Peyer's patch (tissue), 4 donors: ENCODE measurements at regions not wholly inside any gene's neighbourhood (a gene's known extent, or its start where the extent isn't known, plus 50 kb on each side); places are given as distances from the start of the nearest gene placed in this dataset.

Experiments used
- DNase-seq, 3 donors: peaks; one replicate each; pipeline ENCODE4 v3.0.0-alpha.2; 2017 to 2019
- H3K27ac ChIP-seq, 4 donors: fragments of 200-600 bp; sonication (generic); one replicate each; pipeline ENCODE4 v1.5.1; 2016 to 2019
- H3K27me3 ChIP-seq, 2 donors: fragments of 200-600 bp; sonication (generic); one replicate each; pipeline ENCODE4 v1.5.1; 2019
- H3K36me3 ChIP-seq, 3 donors: fragments of 200-600 bp; sonication (generic); one replicate each; pipeline ENCODE4 v1.5.1; 2016 to 2019
- H3K4me1 ChIP-seq, 4 donors: fragments of 200-600 bp; sonication (generic); one replicate each; pipeline ENCODE4 v1.5.1; 2016 to 2019
- H3K4me3 ChIP-seq, 4 donors: fragments of 200-600 bp; sonication (generic); 1 replicate in 3 of 4; 2 replicates in 1 of 4; pipeline ENCODE4 v1.5.1; 2016 to 2019; ENCODE audit warnings: mild to moderate bottlenecking in 1 of 4
- H3K9me3 ChIP-seq, 4 donors: fragments of 200-600 bp; sonication (generic); one replicate each; pipeline ENCODE4 v1.5.1; 2016 to 2019; ENCODE audit warnings: mild to moderate bottlenecking in 1 of 4
- CTCF ChIP-seq, 6 experiments: fragments of 450-650 bp in 4 of 6; fragments of 200-600 bp in 2 of 6; sonication (generic) in 1 of 6; IDR thresholded peaks; one replicate each; pipeline ENCODE4 v1.5.1; 2017 to 2019; ENCODE audit warnings: antibody characterized with exemption in 6 of 6, mild to moderate bottlenecking in 3 of 6, moderate library complexity in 1 of 6
- POLR2A ChIP-seq, 2 donors: fragments of 450-650 bp; IDR thresholded peaks; one replicate each; pipeline ENCODE4 v1.5.1; 2017; ENCODE audit warnings: antibody characterized with exemption in 2 of 2, mild to moderate bottlenecking in 2 of 2, moderate library complexity in 2 of 2

GRCh38 chr1:218510153-218510772 is 165.1 kb downstream of the TGFB2 start:
- DNase-seq, result no peak
- H3K4me1 ChIP-seq, result no peaks in the 10 kb centered on the region
- TF ChIP-seq CTCF (IDR thresholded peaks at IDR 0.05) (no peak), POLR2A (IDR thresholded peaks at IDR 0.05) (no peak)

DNA sequence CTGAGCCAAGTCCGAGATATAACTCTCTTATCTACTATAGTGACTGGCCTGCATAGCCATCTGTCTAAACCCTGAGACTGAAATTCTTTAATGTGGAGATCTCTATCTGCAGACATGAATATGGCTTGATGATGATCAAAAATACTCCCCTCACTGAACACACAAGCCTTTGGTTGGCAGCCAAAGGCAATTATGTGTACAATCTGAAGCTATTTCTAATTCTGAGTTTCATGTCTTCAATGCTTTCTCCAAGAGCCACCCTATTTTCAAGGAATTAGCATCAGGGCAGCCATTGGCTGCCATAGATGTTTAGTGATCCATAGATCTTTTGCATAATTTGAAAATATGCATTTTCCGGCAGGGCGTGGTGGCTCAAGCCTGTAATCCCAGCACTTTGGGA is 168.2 kb downstream of the TGFB2 start:
- H3K36me3 ChIP-seq, result no peaks in the 10 kb centered on the region
- H3K27ac ChIP-seq, result no peak overlapping the region
- no peaks in the 10 kb centered on the region for H3K4me1 ChIP-seq
- TF ChIP-seq POLR2A (IDR thresholded peaks at IDR 0.05) (no peak), CTCF (IDR thresholded peaks at IDR 0.05) (no peak)
- H3K27me3 ChIP-seq, result no peaks in the 10 kb centered on the region
- H3K9me3 ChIP-seq, result no peaks in the 10 kb centered on the region
- no peak overlapping the region for H3K4me3 ChIP-seq
- no peak for DNase-seq

More at GRCh38 chr1:218510153-218510772, 165.1 kb downstream of the TGFB2 start:
- Histone ChIP-seq H3K36me3 (no peaks in the 10 kb centered on the region), H3K27me3 (no peaks in the 10 kb centered on the region), H3K27ac (no peak overlapping the region), H3K4me3 (no peak overlapping the region), H3K9me3 (peaks cover 0 to 10% (median 4%) of the 10 kb centered on the region in 4 donors)

- no peaks in the 10 kb centered on the region for H3K36me3 ChIP-seq
- DNase-seq, result no peak
- TF ChIP-seq CTCF (IDR thresholded peaks at IDR 0.05) (no peak), POLR2A (IDR thresholded peaks at IDR 0.05) (no peak)
- no peak overlapping the region for H3K27ac ChIP-seq
- no peak overlapping the region for H3K4me3 ChIP-seq
- H3K4me1 ChIP-seq, result no peaks in the 10 kb centered on the region
- H3K9me3 ChIP-seq, result no peaks in the 10 kb centered on the region
- no peaks in the 10 kb centered on the region for H3K27me3 ChIP-seq
Observed at GRCh38 chr1:218514689-218515088, 169.6 kb downstream of the TGFB2 start.

DNA sequence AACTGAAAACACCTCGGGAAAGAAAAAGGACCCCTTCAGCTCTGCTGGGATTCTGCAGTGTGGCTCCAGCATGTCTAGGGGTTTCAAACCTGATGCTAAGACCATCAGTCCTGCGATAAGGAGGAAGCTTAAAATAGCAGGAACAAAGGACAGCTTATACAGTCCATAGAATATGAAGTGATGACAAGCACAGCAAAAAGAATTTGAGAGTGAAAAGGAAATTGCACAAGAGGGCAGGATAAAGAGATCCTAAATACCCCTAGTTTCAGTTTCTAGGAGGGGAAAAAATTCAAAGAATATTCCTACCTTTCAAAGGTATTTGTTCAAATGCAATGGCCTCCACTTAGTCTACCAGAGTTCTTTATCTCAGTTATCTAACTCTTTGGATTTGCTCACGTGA is 171.4 kb downstream of the TGFB2 start:
- H3K27me3 ChIP-seq, result no peaks in the 10 kb centered on the region
- H3K9me3 ChIP-seq, result no peaks in the 10 kb centered on the region
- H3K36me3 ChIP-seq, result no peaks in the 10 kb centered on the region
- no peak for DNase-seq
- no peak overlapping the region for H3K27ac ChIP-seq
- TF ChIP-seq POLR2A (IDR thresholded peaks at IDR 0.05) (no peak), CTCF (IDR thresholded peaks at IDR 0.05) (no peak)
- H3K4me1 ChIP-seq, result no peaks in the 10 kb centered on the region
- H3K4me3 ChIP-seq, result no peak overlapping the region

GRCh38 chr1:218517459-218517858 is 172.3 kb downstream of the TGFB2 start:
- Histone ChIP-seq H3K9me3 (no peaks in the 10 kb centered on the region), H3K27ac (no peak overlapping the region), H3K4me3 (no peak overlapping the region), H3K36me3 (no peaks in the 10 kb centered on the region), H3K27me3 (no peaks in the 10 kb centered on the region), H3K4me1 (no peaks in the 10 kb centered on the region)
- no peak for DNase-seq
- TF ChIP-seq CTCF (IDR thresholded peaks at IDR 0.05), result no peak
- TF ChIP-seq POLR2A (IDR thresholded peaks at IDR 0.05), result no peak
